Esophagus squamous epithelium (tissue), 5 donors: ENCODE measurements at regions not wholly inside any gene's neighbourhood (a gene's known extent, or its start where the extent isn't known, plus 50 kb on each side); places are given as distances from the start of the nearest gene placed in this dataset.

Experiments used
- DNase-seq: peaks from one replicate; lab custom pipeline; 2025; lab: John Stamatoyannopoulos, UW
- H3K27ac ChIP-seq, 4 donors: fragments of 200-600 bp; sonication (generic); one replicate each; pipeline ENCODE4 v1.5.1; 2016 to 2019; ENCODE audit warnings: mild to moderate bottlenecking in 1 of 4
- H3K27me3 ChIP-seq, 4 donors: fragments of 200-600 bp; sonication (generic); 1 replicate in 3 of 4; 2 replicates in 1 of 4; pipeline versions ENCODE4 v1.5.1 to v1.6.0; 2017 to 2021; ENCODE audit warnings: antibody characterized with exemption in 1 of 4
- H3K36me3 ChIP-seq, 3 donors: fragments of 200-600 bp; sonication (generic); one replicate each; pipeline ENCODE4 v1.5.1; 2016 to 2019
- H3K4me1 ChIP-seq, 3 donors: fragments of 200-600 bp; sonication (generic); one replicate each; pipeline ENCODE4 v1.5.1; 2017 to 2019
- H3K4me3 ChIP-seq, 4 donors: fragments of 200-600 bp; sonication (generic); 1 replicate in 3 of 4; 2 replicates in 1 of 4; pipeline ENCODE4 v1.5.1; 2016 to 2019; ENCODE audit warnings: mild to moderate bottlenecking in 2 of 4, moderate library complexity in 1 of 4
- H3K9me3 ChIP-seq, 3 donors: fragments of 200-600 bp; sonication (generic); one replicate each; pipeline ENCODE4 v1.5.1; 2016 to 2019
- CTCF ChIP-seq, 6 experiments: fragments of 450-650 bp in 4 of 6; fragments of 200-600 bp in 2 of 6; sonication (generic) in 2 of 6; IDR thresholded peaks; one replicate each; pipeline ENCODE4 v1.5.1; 2016 to 2019; ENCODE audit warnings: antibody characterized with exemption in 6 of 6, mild to moderate bottlenecking in 4 of 6, moderate library complexity in 4 of 6
- POLR2A ChIP-seq, 4 donors: fragments of 450-650 bp; IDR thresholded peaks; one replicate each; pipeline ENCODE4 v1.6.1; 2017; ENCODE audit warnings: antibody characterized with exemption in 4 of 4, mild to moderate bottlenecking in 4 of 4, moderate library complexity in 3 of 4
- WGBS, 2 donors: methylation state at CpG; one replicate each; pipeline ENCODE4 v1.1.5; 2018; 5-methylcytosine and 5-hydroxymethylcytosine counted together
- intact Hi-C: fragments of 100-400 bp; cut with DNase I; formaldehyde crosslinking; loops from one replicate; pipeline ENCODE4 v1.15.0; 2022
- donor health status: DM: yes; HTN: yes; CAD: no.

GRCh38 chr1:29497395-29498125 is 261.2 kb downstream of the PTPRU start:
- Histone ChIP-seq H3K27me3 (peaks cover 0 to 40% (median 0%) of the 10 kb centered on the region in 4 donors), H3K9me3 (peaks cover 0 to 25% (median 0%) of the 10 kb centered on the region in 3 donors), H3K4me1 (no peaks in the 10 kb centered on the region), H3K27ac (no peak overlapping the region), H3K36me3 (no peaks in the 10 kb centered on the region), H3K4me3 (no peak overlapping the region)
- intact Hi-C loops, result no loop called here
- DNase-seq, result no peak
- 90 to 94% methylated on average over 4 to 5 of the region's 10 CpGs for WGBS, 2 donors
- TF ChIP-seq CTCF (IDR thresholded peaks at IDR 0.05) (no peak), POLR2A (IDR thresholded peaks at IDR 0.05) (no peak)

- DNase-seq, result no peak
- no peak for TF ChIP-seq POLR2A (IDR thresholded peaks at IDR 0.05)
- no peak for TF ChIP-seq CTCF (IDR thresholded peaks at IDR 0.05)
- H3K27ac ChIP-seq, result no peak overlapping the region
- intact Hi-C loops, result no loop called here
- no peaks in the 10 kb centered on the region for H3K36me3 ChIP-seq
- no peak overlapping the region for H3K4me3 ChIP-seq
- peaks cover 0 to 25% (median 0%) of the 10 kb centered on the region in 3 donors for H3K9me3 ChIP-seq
- peaks cover 0 to 37% (median 0%) of the 10 kb centered on the region in 4 donors for H3K27me3 ChIP-seq
- H3K4me1 ChIP-seq, result no peaks in the 10 kb centered on the region
- WGBS, 2 donors, result 70 to 86% methylated on average over 2 to 4 of the region's 8 CpGs
These were observed 260.4 kb downstream of the PTPRU start for GRCh38 chr1:29496701-29497100.

- DNase-seq, result no peak
- intact Hi-C loops, result no loop called here
These were observed 254.0 kb downstream of the PTPRU start for GRCh38 chr1:29490204-29490934.

GRCh38 chr1:29489471-29489870 is 253.1 kb downstream of the PTPRU start:
- H3K9me3 ChIP-seq, result no peaks in the 10 kb centered on the region

More at GRCh38 chr1:29490204-29490934, 254.0 kb downstream of the PTPRU start:
- 57 to 75% methylated on average over 8 of the region's 11 CpGs for WGBS, 2 donors
- peaks cover 0 to 30% (median 0%) of the 10 kb centered on the region in 4 donors for H3K27me3 ChIP-seq
- peaks cover 0 to 5% (median 0%) of the 10 kb centered on the region in 3 donors for H3K9me3 ChIP-seq
- H3K36me3 ChIP-seq, result no peaks in the 10 kb centered on the region
- H3K4me3 ChIP-seq, result no peak overlapping the region
- no peak overlapping the region for H3K27ac ChIP-seq
- no peaks in the 10 kb centered on the region for H3K4me1 ChIP-seq
- TF ChIP-seq POLR2A (IDR thresholded peaks at IDR 0.05) (no peak), CTCF (IDR thresholded peaks at IDR 0.05) (no peak)

More at GRCh38 chr1:29489471-29489870, 253.1 kb downstream of the PTPRU start:
- WGBS, 2 donors, result 80 to 82% methylated on average over 5 of the region's 5 CpGs
- H3K4me3 ChIP-seq, result no peak overlapping the region
- no peak overlapping the region for H3K27ac ChIP-seq
- TF ChIP-seq CTCF (IDR thresholded peaks at IDR 0.05) (no peak), POLR2A (IDR thresholded peaks at IDR 0.05) (no peak)
- H3K36me3 ChIP-seq, result no peaks in the 10 kb centered on the region
- peaks cover 0 to 33% (median 0%) of the 10 kb centered on the region in 4 donors for H3K27me3 ChIP-seq
- no peaks in the 10 kb centered on the region for H3K4me1 ChIP-seq
- intact Hi-C loops, result no loop called here
- DNase-seq, result no peak
